HG03442 (cell line): ENCODE measurements at regions not wholly inside any gene's neighbourhood (a gene's known extent, or its start where the extent isn't known, plus 50 kb on each side); places are given as distances from the start of the nearest gene placed in this dataset.
"Not testable (repeated sequence)": the region's sequence is repeated elsewhere in the genome, so short reads cannot be mapped to it uniquely, and the experiment has no call there.

ENCODE experiments used
- ATAC-seq: cut with Tn5 transposase; IDR thresholded peaks from one replicate; pipeline ENCODE4 v1.9.1; 2021; ENCODE audit warnings: mild to moderate bottlenecking, moderate library complexity; ENCODE audit not compliant: unreplicated experiment

DNA sequence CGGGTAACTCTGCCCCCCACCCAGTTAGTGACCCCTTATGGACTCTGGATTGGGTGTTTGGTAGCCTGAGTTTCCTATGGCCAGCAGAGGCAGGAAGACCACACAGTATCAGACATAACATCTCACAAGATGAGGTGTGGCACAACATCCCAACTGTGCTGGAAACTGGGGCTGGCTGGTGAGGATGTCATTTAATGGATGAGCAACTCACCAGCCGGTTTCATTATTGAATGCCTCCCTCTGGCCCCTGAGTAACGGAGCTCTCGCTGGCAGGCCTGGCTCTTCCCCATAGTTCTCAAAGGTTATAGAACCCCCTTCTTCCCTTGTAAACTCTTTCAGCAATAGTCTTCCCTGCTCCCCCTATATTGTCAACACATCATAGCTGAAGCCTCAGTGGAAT, 195.0 kb downstream of the BCL11A start:
- no peak for ATAC-seq

- no peak for ATAC-seq
These were observed 195.5 kb downstream of the BCL11A start for GRCh38 chr2:60357996-60358395.

DNA sequence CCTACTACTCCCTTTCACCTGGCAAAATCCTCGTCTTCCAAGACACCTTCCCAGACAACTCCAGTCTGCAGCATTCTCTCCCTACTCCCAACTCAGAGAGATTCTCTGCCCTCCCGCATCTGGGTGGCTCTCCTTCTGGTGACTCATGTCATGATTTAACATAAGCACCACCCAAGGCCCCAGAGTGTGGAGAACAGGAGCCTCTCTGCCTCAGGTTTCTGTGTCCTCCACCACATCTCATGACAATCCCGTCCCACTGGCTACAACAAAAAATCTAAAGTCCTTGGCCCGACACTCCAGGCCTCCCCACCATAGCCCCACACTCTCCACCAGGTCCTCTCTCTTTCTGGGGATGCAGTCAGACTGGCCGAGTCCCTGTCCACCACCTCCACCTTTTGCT, 197.1 kb downstream of the BCL11A start:
- ATAC-seq, result no peak

DNA sequence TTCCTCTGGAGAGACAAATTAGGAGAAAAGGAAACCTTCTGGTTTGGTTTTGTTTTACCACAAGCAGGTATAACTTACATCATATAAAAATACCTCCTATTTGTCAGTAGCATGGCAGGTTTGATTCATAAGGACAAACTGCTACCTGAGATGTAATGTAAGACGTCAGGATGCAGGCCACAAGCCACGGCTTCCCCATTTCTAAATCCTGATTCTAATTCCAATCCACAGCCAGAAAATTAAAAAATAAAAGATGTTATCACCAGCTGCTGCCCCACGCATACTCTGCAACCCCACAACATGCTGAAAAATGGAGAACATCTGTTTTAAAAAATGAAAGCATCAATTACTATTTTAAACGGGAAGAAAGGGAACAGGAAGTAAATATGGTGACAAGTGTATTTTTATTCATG, 197.6 kb downstream of the BCL11A start:
- ATAC-seq, result no peak

DNA sequence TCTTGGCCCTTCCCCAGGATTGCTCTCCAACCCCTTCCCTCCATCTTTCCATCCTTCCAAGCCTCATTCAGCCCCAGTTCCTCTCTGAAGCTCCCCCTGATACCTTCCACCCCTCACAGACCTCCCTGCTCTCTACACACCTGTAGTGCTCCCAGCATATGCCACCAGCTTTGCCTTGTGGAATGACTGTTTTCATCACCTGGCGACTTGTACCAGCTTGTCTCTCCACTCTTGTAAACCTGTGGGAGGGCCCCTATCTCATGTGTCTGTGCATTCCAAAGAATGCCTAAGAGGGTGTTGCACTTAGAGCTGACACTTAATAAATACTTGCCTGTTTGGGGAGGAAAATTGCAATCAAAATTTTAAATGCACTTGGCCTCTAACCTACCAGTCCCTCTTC, 198.7 kb downstream of the BCL11A start:
- ATAC-seq, result no peak

DNA sequence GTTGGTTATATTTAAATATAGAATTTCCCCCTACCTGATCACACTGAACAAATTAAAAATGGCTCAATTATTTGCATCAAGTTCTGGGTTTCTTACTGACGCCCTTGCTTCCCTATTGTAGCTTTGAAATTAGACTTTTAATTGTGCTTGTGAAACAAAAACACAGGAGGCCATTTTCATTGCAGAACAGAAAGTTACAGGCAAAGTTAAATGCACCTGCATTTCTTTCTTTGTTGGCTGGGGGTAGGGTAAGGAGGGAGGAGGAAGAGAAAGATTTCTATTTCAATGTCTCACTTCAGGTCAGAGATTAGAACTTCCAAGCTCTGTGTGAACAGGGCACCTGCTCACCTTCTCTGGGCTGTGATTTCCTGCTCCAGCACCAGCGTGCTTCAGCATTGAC, 199.6 kb downstream of the BCL11A start:
- ATAC-seq, result peak; percentile 29

GRCh38 chr2:60353406-60353800, 200.1 kb downstream of the BCL11A start:
- peak; percentile 2 for ATAC-seq

- no peak for ATAC-seq
These were observed 200.7 kb downstream of the BCL11A start for GRCh38 chr2:60352491-60353405.

GRCh38 chr2:60351802-60352201, 201.7 kb downstream of the BCL11A start:
- no peak for ATAC-seq

GRCh38 chr2:60351321-60351720, 202.1 kb downstream of the BCL11A start:
- no peak for ATAC-seq

GRCh38 chr2:60350791-60351190, 202.7 kb downstream of the BCL11A start:
- no peak for ATAC-seq

GRCh38 chr2:60347781-60348180, 205.7 kb downstream of the BCL11A start:
- ATAC-seq, result no peak

DNA sequence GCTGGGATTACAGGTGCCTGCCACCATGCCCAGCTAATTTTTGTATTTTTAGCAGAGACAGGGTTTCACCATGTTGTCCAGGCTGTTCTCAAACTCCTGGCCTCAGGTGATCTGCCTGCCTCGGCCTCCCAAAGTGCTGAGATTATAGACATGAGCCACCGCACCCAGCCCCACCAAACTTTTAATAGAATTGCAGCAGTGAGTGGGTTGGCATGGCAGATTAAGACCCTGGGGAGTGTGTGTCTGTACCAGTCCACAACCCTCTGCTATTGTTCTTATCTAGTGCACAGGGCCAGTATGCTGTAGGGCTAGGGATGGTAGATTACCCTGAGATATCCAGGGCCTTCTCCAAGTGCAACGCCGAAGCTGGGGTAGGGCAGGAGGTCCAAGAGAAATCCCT, 211.0 kb downstream of the BCL11A start:
- not testable (repeated sequence) for ATAC-seq

GRCh38 chr2:60341151-60341550, 212.3 kb downstream of the BCL11A start:
- no peak for ATAC-seq

DNA sequence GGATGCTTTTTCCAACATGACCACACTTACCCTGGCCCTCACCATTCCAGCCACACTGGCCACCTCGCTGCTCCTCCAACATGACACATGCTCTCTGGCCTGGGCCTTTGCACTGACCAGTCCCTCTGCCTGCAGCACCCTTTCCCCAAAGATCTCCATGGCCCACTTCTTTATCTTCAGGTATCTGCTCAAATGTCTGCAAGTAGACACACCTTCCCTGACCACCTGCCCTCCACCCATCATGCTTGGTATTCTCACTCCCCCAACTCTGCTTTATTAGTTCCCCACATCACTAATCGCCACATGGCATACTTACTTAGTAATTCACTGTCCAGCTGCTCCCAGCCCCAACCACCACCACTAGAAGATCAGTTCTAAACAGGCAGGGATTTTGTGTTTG, 214.2 kb downstream of the BCL11A start:
- ATAC-seq, result no peak

DNA sequence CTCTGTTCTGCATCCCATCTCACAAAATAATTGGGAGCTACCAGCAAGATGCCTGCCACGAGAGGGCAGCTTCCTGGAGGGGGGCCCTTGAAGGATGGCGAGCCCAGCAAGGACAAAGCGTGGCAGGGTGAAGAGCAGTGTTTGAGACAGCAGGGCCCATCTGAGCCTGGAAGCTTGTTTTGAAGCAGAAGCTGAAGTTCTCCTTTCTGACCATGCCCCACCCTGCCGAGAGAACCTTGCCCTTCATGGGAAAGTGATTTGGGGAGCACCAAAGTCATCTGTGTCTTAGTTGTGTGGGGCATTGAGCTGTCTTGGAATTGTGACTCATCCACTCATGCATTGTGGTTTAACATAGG, 216.3 kb downstream of the BCL11A start:
- peak; percentile 39 for ATAC-seq

GRCh38 chr2:60336442-60337141, 216.9 kb downstream of the BCL11A start:
- peak; percentile 44 for ATAC-seq

- no peak for ATAC-seq
These were observed 217.8 kb downstream of the BCL11A start for GRCh38 chr2:60335533-60336237.

DNA sequence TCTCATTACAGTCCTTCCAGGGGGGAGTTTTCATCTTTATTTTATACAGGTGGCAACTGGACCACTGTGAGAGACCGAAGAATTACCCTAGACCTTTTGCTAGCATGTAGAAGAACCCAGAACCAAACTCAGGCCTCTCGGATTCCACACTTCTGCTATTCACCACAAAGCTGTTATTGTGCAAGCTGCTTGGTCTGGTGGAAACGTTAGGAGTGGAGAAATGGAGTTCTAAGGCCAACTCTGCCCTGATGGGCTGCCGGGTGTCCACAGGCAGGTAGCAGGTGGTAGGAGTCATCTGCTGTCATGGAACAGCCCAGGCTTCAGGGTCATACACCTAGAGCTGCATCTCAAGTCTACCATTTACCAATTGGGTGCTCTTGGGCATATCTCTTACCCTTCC, 218.8 kb downstream of the BCL11A start:
- no peak for ATAC-seq

- no peak for ATAC-seq
These were observed 220.2 kb downstream of the BCL11A start for GRCh38 chr2:60333264-60333663.

DNA sequence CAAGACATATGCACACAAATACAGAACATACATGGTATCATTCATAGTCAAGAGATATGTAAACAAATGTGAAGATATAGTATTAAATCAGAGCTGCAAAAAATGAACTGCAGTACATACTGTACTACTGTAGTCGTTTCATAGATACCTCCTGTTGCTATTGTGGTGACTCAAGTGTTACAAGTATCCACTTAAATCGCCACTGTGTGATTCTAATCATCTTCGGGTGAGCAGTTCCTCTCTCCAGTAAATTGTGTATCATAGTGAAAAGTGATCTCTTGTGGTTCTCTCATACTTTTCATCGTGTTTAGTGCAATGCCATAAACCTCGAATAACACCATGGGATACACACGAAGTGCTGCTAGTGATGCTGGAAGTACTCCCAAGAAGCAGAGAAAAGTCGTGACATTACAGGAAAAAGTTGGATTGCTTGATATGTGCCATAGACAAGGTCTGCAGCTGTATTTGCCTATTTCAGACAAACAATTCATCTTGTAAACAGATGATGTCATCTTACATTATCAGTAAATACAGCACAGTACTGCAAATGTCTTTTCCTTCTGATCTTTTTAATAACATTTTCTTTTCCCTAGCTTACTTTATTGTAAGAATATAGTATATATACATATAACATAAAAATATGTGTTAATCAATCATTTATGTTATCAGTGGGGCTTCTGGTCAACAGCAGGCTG, 222.2 kb downstream of the BCL11A start:
- ATAC-seq, result no peak
